Hematopoietic multipotent progenitor cell treated with erythropoietin and hydrocortisone succinate and interleukin-3 and kit ligand, for 17 days (in vitro differentiated cells): ENCODE measurements at regions not wholly inside any gene's neighbourhood (a gene's known extent, or its start where the extent isn't known, plus 50 kb on each side); places are given as distances from the start of the nearest gene placed in this dataset.
"Not testable (repeated sequence)": the region's sequence is repeated elsewhere in the genome, so short reads cannot be mapped to it uniquely, and the experiment has no call there.

ENCODE experiments used
- DNase-seq: peaks from one replicate; pipeline ENCODE4 v3.0.0-alpha.2; 2015; ENCODE audit warnings: low spot score

DNA sequence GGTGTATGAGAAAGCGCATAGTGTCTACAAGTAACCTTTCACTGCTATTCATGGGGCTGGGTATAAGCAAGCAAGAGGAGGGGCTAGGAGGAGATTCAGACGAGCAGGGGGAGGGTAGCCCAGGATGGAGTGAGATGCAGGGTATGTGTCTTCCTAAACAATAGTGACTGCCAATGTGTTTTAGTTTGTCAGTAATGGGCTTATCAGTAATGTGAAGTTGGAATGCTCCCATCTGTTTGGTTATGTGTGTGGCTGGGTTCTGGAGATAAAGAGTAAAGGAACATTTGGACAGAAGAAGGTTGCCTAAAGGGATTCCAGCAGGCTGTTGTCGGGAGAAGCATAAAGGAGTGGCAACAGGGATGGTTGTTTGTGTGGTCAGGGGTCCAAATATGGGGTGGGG lies 62.7 kb upstream of the EZR start:
- not testable (repeated sequence) for DNase-seq

DNA sequence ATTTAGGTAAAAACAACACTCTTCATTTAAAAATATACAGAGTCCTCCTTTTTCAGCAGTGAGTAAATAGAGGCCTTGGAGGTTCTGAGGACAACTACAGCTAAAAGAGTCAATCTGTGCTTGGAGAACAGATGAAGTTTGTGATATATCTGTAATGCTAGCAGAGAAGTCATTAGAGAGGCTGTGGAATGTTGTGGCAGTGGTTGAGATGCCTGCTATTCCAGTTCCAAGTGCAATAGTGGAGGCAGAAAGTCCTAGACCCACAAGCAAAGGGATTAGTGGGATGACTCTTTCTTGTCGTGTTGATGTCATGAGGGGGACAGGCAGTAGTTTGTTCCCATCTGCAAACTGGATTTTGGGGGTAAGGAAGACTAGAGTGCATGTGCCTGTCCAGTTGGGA lies 62.1 kb upstream of the EZR start:
- not testable (repeated sequence) for DNase-seq

GRCh38 chr6:158879180-158879579 lies 60.0 kb upstream of the EZR start:
- no peak for DNase-seq

GRCh38 chr6:158877716-158878115 lies 58.5 kb upstream of the EZR start:
- no peak for DNase-seq

GRCh38 chr6:158876886-158877285 lies 57.7 kb upstream of the EZR start:
- DNase-seq: no peak

DNA sequence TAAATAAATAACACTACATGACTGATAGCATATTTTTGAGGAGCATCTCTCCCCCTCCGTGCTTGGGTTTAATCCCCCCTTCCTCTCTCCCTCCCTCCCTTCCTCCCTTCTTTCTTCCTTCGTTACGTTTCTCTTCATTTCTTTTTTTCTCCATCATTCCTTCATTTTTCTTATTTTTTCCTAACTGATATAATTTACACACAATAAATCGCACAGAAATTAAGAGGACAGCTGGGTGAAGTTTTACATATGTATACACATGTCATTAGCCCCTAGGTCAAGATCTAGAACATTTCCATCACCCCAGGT lies 51.4 kb upstream of the EZR start:
- no peak for DNase-seq

DNA sequence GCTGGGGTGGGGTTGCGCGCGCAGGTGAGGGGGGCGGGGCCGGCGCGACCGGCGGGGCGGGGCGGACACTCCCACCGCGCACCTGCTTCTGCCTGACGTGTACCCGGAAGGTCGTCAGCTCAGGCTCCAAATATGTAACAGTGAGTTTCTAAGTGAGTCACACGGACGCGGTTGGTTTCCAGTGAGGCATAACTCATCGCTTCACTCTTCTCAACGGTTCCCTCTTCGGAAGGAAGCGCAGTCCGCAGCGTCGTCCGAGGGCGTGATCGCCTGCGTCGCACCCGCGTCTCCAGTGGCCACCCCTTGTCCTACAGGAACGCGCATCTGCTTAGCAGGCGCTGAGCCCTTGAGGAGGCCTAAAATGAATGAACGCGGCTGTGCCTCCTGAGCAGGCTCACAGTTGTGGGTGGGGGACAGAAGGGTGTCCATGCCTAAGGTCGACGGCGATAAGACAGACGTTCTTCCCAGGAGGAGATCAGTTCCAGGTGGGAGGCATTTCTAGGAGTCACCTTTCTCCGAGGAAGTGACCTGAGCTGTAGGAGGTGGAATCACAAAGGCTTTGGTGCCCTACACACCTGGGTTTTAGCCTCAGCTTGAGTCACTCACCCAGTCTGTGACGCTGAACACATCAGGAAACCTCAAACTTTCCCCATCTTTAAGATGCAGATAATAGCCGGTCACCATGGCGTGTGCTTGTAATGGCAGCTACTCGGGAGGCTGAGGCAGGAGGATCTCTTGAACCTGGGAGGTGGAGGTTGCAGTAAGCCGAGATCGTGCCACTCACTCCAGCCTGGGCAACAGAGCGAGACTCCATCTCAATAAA lies 50.9 kb upstream of the EZR start:
- DNase-seq: peak; percentile 78

DNA sequence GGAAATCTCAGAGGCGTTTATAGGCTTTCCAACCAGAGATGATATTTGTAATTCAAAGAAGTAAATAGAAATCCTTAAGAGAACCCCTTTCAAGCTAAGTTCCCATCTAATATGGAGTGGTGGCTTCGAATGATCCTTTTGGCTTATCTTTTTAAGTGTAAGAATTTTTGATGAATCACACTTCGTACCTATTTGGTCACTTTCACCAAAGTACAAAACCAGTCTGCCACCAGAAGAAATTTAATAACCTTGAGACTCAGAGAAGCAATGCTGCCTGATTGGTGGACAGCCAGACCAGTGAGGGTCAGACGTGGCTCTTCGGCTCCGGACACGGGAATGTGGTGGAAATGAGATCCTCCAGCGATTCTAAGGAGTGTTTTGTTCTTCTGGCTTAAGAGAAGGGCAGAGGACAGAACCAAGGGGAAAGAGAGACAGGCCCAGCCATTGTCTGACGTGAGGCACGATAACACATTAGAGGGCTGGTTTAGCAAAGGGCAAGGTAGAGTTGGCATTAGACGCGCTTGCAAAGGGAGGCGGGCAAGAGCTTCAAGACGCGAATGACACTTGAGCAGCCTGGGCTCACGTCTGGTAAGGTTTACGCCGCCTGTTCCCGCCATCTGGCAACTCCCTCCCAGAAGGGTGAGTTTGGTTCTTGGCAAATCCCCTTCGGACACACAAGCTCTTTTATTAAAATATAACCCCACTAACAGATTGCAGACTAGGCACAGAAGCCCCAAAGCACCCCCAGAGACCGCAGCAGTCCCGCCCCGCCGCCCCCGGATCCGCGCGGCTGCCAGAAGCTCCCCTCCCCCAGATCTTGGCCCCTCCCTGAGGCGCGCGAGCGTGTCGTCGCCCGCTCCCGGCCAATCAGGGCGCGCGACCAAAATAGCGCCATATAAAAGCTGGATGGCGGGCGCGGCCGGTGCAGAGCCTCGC lies 50.0 kb upstream of the EZR start:
- no peak for DNase-seq
